HEK293 (cell line): ENCODE measurements at regions not wholly inside any gene's neighbourhood (a gene's known extent, or its start where the extent isn't known, plus 50 kb on each side); places are given as distances from the start of the nearest gene placed in this dataset.

ENCODE experiments used
- CTCF ChIA-PET: fragments of 350-600 bp; formaldehyde crosslinking; extraction: SDS; loops from one replicate; lab custom pipeline; 2021; ENCODE audit warnings: antibody characterized with exemption; lab: Yijun Ruan, JAX
- POLR2A ChIA-PET: fragments of 300-600 bp; formaldehyde crosslinking; extraction: SDS; loops from one replicate; lab custom pipeline; 2020; ENCODE audit warnings: antibody characterized with exemption, inconsistent platforms; lab: Yijun Ruan, JAX
- H3K27ac ChIP-seq: fragments of 200-500 bp; sonication (Bioruptor generic); 2 replicates; pipeline ENCODE4 v1.5.1; 2014; ENCODE audit warnings: low read depth, low read length, control low read depth, inconsistent platforms; ENCODE audit errors: extremely low read depth
- H3K36me3 ChIP-seq, 2 experiments: fragments of 200-500 bp in 1 of 2; sonication (Bioruptor generic) in 1 of 2; 1 replicate in 1 of 2; 2 replicates in 1 of 2; pipeline ENCODE4 v1.5.1; 2014 to 2017; ENCODE audit warnings: inconsistent platforms in 2 of 2, low read length in 2 of 2; ENCODE audit not compliant: control insufficient read depth in 2 of 2, insufficient read depth in 1 of 2
- H3K4me1 ChIP-seq: fragments of 200-500 bp; sonication (Bioruptor generic); 2 replicates; pipeline ENCODE4 v1.5.1; 2014; ENCODE audit warnings: mild to moderate bottlenecking, low read length, inconsistent platforms; ENCODE audit not compliant: control insufficient read depth, insufficient read depth
- H3K4me3 ChIP-seq: 2 replicates; pipeline ENCODE4 v1.5.1; 2011; ENCODE audit warnings: low read depth, mild to moderate bottlenecking, control low read depth, low read length, moderate library complexity
- H3K9me3 ChIP-seq: fragments of 200-500 bp; sonication (Bioruptor generic); 2 replicates; pipeline ENCODE4 v1.5.1; 2014; ENCODE audit warnings: low read depth, low read length, inconsistent platforms; ENCODE audit not compliant: control insufficient read depth, insufficient read depth
- GLIS1 ChIP-seq: fragments of 450-650 bp; formaldehyde crosslinking; IDR thresholded peaks from 2 replicates; pipeline ENCODE4 v1.5.1; 2016; ENCODE audit warnings: missing biosample characterization, missing genetic modification characterization
- MEIS1 ChIP-seq: sonication (generic); formaldehyde crosslinking; IDR thresholded peaks from 2 replicates; pipeline ENCODE4 v1.8.1; 2022; ENCODE audit warnings: missing genetic modification reagents, mild to moderate bottlenecking, borderline replicate concordance
- MZF1 ChIP-seq: fragments of 450-650 bp; formaldehyde crosslinking; IDR thresholded peaks from 2 replicates; pipeline ENCODE4 v1.5.1; 2017; ENCODE audit warnings: missing biosample characterization, missing genetic modification characterization, borderline replicate concordance
- REPIN1 ChIP-seq: fragments of 450-650 bp; formaldehyde crosslinking; IDR thresholded peaks from 2 replicates; pipeline ENCODE4 v1.5.1; 2017; ENCODE audit warnings: missing biosample characterization, missing genetic modification characterization, low read depth
- SP2 ChIP-seq: fragments of 450-650 bp; formaldehyde crosslinking; IDR thresholded peaks from 2 replicates; pipeline ENCODE4 v1.5.1; 2016; ENCODE audit warnings: missing biosample characterization, missing genetic modification characterization
- ZBTB49 ChIP-seq: fragments of 450-650 bp; formaldehyde crosslinking; IDR thresholded peaks from 2 replicates; pipeline ENCODE4 v1.5.1; 2016; ENCODE audit warnings: missing biosample characterization, missing genetic modification characterization, low read depth
- ZFP37 ChIP-seq: fragments of 450-650 bp; formaldehyde crosslinking; IDR thresholded peaks from 2 replicates; pipeline ENCODE4 v1.5.1; 2016; ENCODE audit warnings: missing biosample characterization, missing genetic modification characterization
- ZNF114 ChIP-seq: fragments of 450-650 bp; formaldehyde crosslinking; IDR thresholded peaks from 2 replicates; pipeline ENCODE4 v1.5.0; 2017; ENCODE audit warnings: missing biosample characterization, missing genetic modification characterization
- ZNF140 ChIP-seq: fragments of 450-650 bp; formaldehyde crosslinking; IDR thresholded peaks from 2 replicates; pipeline ENCODE4 v1.5.1; 2016; ENCODE audit warnings: missing biosample characterization, missing genetic modification characterization
- ZNF146 ChIP-seq: fragments of 450-650 bp; formaldehyde crosslinking; IDR thresholded peaks from 2 replicates; pipeline ENCODE4 v1.5.1; 2016; ENCODE audit warnings: missing biosample characterization, missing genetic modification characterization
- ZNF18 ChIP-seq: fragments of 450-650 bp; formaldehyde crosslinking; IDR thresholded peaks from 2 replicates; pipeline ENCODE4 v1.5.1; 2016; ENCODE audit warnings: missing biosample characterization, missing genetic modification characterization
- ZNF202 ChIP-seq: fragments of 450-650 bp; formaldehyde crosslinking; IDR thresholded peaks from 2 replicates; pipeline ENCODE4 v1.5.1; 2016; ENCODE audit warnings: missing biosample characterization, missing genetic modification characterization, borderline replicate concordance
- ZNF214 ChIP-seq: fragments of 450-650 bp; formaldehyde crosslinking; IDR thresholded peaks from 2 replicates; pipeline ENCODE4 v1.5.1; 2017; ENCODE audit warnings: missing biosample characterization, mild to moderate bottlenecking, missing genetic modification characterization, borderline replicate concordance
- ZNF311 ChIP-seq: fragments of 450-650 bp; formaldehyde crosslinking; IDR thresholded peaks from 2 replicates; pipeline ENCODE4 v1.5.1; 2017; ENCODE audit warnings: missing biosample characterization, missing genetic modification characterization, borderline replicate concordance
- ZNF324 ChIP-seq: fragments of 450-650 bp; formaldehyde crosslinking; IDR thresholded peaks from 2 replicates; pipeline ENCODE4 v1.5.1; 2016; ENCODE audit warnings: missing biosample characterization, missing genetic modification characterization
- ZNF398 ChIP-seq: fragments of 450-650 bp; formaldehyde crosslinking; IDR thresholded peaks from 2 replicates; pipeline ENCODE4 v1.5.1; 2017; ENCODE audit warnings: missing biosample characterization, missing genetic modification characterization
- ZNF510 ChIP-seq: fragments of 450-650 bp; formaldehyde crosslinking; IDR thresholded peaks from 2 replicates; pipeline ENCODE4 v1.5.1; 2018; ENCODE audit warnings: mild to moderate bottlenecking, missing genetic modification characterization, missing biosample characterization; ENCODE audit not compliant: insufficient replicate concordance
- ZNF529 ChIP-seq: fragments of 450-650 bp; formaldehyde crosslinking; IDR thresholded peaks from 2 replicates; pipeline ENCODE4 v1.5.1; 2017; ENCODE audit warnings: missing genetic modification characterization, missing biosample characterization; ENCODE audit not compliant: insufficient replicate concordance
- ZNF76 ChIP-seq: fragments of 450-650 bp; formaldehyde crosslinking; IDR thresholded peaks from 2 replicates; pipeline ENCODE4; 2016; ENCODE audit warnings: low read depth, missing biosample characterization, missing genetic modification characterization, borderline replicate concordance
- ZNF785 ChIP-seq: fragments of 450-650 bp; formaldehyde crosslinking; IDR thresholded peaks from 2 replicates; pipeline ENCODE4 v1.5.1; 2016; ENCODE audit warnings: missing biosample characterization, missing genetic modification characterization
- ZSCAN23 ChIP-seq: fragments of 450-650 bp; formaldehyde crosslinking; IDR thresholded peaks from 2 replicates; pipeline ENCODE4 v1.5.1; 2016; ENCODE audit warnings: missing biosample characterization, missing genetic modification characterization
- TF ChIP-seq, protein P1 (sequence below): fragments of 450-650 bp; formaldehyde crosslinking; IDR thresholded peaks from 2 replicates; pipeline ENCODE4 v1.5.1; 2016; ENCODE audit warnings: missing biosample characterization, missing genetic modification characterization
- TF ChIP-seq, protein P2 (sequence below): fragments of 450-650 bp; formaldehyde crosslinking; IDR thresholded peaks from 2 replicates; pipeline ENCODE4 v1.5.1; 2016; ENCODE audit warnings: missing biosample characterization, missing genetic modification characterization, borderline replicate concordance

- Histone ChIP-seq H3K27ac (no peak overlapping the region), H3K9me3 (no peaks in the 10 kb centered on the region), H3K4me3 (no peak overlapping the region), H3K4me1 (no peaks in the 10 kb centered on the region), H3K36me3 (no peaks in the 10 kb centered on the region)
- POLR2A ChIA-PET, result no interaction called here
- TF ChIP-seq ZNF18 (tag by site-specific recombination), result no peak
- no peak for TF ChIP-seq ZNF311 (tag by site-specific recombination)
- TF ChIP-seq MEIS1 (CRISPR knock-in tag), result no peak
- TF ChIP-seq REPIN1, result no peak
- no peak for TF ChIP-seq ZNF114 (tag by site-specific recombination)
- no peak for TF ChIP-seq ZSCAN23 (tag by site-specific recombination)
- no peak for TF ChIP-seq ZNF202
- no peak for TF ChIP-seq ZNF214 (tag by site-specific recombination)
- TF ChIP-seq, protein P1, sequence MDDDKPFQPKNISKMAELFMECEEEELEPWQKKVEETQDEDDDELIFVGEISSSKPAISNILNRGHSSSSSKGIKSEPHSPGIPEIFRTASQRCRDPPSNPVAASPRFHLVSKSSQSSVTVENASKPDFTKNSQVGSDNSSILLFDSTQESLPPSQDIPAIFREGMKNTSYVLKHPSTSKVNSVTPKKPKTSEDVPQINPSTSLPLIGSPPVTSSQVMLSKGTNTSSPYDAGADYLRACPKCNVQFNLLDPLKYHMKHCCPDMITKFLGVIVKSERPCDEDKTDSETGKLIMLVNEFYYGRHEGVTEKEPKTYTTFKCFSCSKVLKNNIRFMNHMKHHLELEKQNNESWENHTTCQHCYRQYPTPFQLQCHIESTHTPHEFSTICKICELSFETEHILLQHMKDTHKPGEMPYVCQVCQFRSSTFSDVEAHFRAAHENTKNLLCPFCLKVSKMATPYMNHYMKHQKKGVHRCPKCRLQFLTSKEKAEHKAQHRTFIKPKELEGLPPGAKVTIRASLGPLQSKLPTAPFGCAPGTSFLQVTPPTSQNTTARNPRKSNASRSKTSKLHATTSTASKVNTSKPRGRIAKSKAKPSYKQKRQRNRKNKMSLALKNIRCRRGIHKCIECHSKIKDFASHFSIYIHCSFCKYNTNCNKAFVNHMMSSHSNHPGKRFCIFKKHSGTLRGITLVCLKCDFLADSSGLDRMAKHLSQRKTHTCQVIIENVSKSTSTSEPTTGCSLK (tag by site-specific recombination), result no peak
- CTCF ChIA-PET, result no interaction called here
Measured at GRCh38 chr18:54531402-54532065, 59.5 kb upstream of the DYNAP start.

DNA sequence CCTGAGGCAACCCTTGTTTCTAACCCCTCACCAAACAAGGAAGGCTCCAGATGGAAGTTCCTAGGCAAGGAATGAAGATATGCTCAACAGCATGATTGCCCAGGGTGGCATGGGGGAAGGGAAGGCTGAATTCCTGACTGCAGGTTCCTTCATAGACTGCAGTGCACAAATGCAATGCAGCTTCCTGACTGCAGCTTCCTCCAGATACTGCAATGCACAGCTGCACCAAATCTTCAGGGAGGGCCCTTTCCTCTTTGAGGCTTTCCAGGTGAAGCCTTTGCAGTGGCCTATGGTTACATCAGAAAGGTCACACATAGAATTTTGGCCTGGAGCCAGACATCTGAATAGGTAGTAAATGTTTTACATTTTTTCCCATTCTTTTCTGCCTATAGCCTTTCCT lies 58.8 kb upstream of the DYNAP start:
- ChIA-PET POLR2A (no interaction called here), CTCF (interaction anchor here (0.6 kb wide), 2 partner anchors 449 to 812 kb away, joined by 3 to 4 read pairs; no protein-coding TSS in a partner anchor)
- TF ChIP-seq ZNF324 (tag by site-specific recombination), result no peak
- TF ChIP-seq SP2, result no peak
- TF ChIP-seq ZNF146, result no peak
- no peak for TF ChIP-seq MZF1 (tag by site-specific recombination)
- no peak for TF ChIP-seq ZNF785 (tag by site-specific recombination)
- TF ChIP-seq ZNF529, result no peak
- TF ChIP-seq ZFP37 (tag by site-specific recombination), result no peak
- TF ChIP-seq ZNF140 (tag by site-specific recombination), result no peak
- no peak for TF ChIP-seq ZNF398 (tag by site-specific recombination)
- TF ChIP-seq GLIS1 (tag by site-specific recombination), result no peak
- TF ChIP-seq ZNF76 (tag by site-specific recombination), result no peak
- TF ChIP-seq, protein P2, sequence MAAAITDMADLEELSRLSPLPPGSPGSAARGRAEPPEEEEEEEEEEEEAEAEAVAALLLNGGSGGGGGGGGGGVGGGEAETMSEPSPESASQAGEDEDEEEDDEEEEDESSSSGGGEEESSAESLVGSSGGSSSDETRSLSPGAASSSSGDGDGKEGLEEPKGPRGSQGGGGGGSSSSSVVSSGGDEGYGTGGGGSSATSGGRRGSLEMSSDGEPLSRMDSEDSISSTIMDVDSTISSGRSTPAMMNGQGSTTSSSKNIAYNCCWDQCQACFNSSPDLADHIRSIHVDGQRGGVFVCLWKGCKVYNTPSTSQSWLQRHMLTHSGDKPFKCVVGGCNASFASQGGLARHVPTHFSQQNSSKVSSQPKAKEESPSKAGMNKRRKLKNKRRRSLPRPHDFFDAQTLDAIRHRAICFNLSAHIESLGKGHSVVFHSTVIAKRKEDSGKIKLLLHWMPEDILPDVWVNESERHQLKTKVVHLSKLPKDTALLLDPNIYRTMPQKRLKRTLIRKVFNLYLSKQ (tag by site-specific recombination), result no peak
- TF ChIP-seq ZNF510 (tag by site-specific recombination), result no peak
- TF ChIP-seq ZBTB49 (tag by site-specific recombination), result no peak
- Histone ChIP-seq H3K27ac (no peak overlapping the region), H3K36me3 (no peaks in the 10 kb centered on the region), H3K4me1 (no peaks in the 10 kb centered on the region), H3K4me3 (no peak overlapping the region), H3K9me3 (no peaks in the 10 kb centered on the region)
